22Rv1 (cell line): ENCODE measurements at regions not wholly inside any gene's neighbourhood (a gene's known extent, or its start where the extent isn't known, plus 50 kb on each side); places are given as distances from the start of the nearest gene placed in this dataset.

Experiments used
- H3K27ac ChIP-seq: fragments of 450-650 bp; 2 replicates; pipeline ENCODE4 v1.5.1; 2017
- ZFX ChIP-seq: fragments of 450-650 bp; IDR thresholded peaks from 2 replicates; pipeline ENCODE4 v1.6.1; 2017; ENCODE audit warnings: antibody characterized with exemption, borderline replicate concordance
- TF ChIP-seq, protein P1 (sequence below): fragments of 450-650 bp; IDR thresholded peaks from 2 replicates; pipeline ENCODE4 v1.5.1; 2017; ENCODE audit warnings: mild to moderate bottlenecking

DNA sequence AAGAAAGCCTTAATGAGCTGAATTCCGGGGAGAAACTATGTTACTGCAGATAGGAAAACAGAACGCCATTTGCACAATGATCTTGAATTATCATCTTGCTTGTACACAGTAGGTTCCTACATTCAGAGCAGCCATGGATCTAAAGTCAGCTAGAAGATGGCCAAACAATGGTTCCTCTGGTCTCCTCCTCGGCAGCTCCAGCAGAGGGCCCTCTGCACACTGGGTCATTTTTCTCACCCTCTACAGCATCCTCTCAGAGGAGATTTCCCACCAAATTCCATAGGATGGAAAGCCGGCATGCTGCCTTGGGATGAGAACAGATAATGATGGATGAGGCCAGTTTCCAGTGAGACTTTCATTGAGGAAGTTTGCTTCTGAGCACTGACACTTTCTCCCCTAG, 308.5 kb upstream of the NFE2L3 start:
- H3K27ac ChIP-seq: no peak overlapping the region
- no peak for TF ChIP-seq ZFX
- TF ChIP-seq, protein P1, sequence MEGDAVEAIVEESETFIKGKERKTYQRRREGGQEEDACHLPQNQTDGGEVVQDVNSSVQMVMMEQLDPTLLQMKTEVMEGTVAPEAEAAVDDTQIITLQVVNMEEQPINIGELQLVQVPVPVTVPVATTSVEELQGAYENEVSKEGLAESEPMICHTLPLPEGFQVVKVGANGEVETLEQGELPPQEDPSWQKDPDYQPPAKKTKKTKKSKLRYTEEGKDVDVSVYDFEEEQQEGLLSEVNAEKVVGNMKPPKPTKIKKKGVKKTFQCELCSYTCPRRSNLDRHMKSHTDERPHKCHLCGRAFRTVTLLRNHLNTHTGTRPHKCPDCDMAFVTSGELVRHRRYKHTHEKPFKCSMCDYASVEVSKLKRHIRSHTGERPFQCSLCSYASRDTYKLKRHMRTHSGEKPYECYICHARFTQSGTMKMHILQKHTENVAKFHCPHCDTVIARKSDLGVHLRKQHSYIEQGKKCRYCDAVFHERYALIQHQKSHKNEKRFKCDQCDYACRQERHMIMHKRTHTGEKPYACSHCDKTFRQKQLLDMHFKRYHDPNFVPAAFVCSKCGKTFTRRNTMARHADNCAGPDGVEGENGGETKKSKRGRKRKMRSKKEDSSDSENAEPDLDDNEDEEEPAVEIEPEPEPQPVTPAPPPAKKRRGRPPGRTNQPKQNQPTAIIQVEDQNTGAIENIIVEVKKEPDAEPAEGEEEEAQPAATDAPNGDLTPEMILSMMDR: peak; percentile 38

DNA sequence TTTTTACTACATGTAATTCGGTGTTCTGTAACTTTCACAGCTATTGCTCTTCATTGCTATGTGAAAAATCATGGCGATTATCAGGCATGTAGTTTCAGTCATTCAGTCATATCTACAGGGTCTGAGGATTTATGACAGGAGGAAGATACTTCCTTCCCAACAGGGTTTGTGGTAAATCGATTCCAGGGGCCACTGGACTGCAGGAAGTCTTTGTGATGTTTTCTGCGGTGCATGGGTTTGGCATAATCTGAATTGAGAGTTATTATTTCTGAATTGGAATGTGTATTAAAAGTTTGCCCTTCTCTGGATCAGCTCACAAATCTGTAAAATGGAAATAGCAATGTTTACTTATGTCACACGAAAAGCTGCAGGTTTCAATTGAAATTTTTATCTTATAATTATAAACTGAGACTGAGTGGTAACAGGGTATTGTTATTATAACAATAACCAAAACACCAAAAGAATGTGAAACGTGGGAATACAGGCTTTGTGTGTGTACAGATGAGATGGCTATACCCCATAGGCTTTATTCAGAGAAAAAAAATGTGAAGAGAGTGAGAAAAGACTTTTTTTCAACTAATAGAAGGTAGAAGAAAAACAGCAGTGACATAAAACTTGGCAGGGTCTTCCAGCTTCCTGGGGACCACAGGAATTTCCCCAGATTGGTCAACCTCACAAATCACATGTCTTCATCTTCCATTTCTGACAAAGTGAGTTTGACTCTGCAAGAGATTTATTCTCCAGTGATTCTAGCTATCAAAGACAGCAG, 307.7 kb upstream of the NFE2L3 start:
- no peak overlapping the region for H3K27ac ChIP-seq
- no peak for TF ChIP-seq ZFX
- TF ChIP-seq, protein P1: no peak

DNA sequence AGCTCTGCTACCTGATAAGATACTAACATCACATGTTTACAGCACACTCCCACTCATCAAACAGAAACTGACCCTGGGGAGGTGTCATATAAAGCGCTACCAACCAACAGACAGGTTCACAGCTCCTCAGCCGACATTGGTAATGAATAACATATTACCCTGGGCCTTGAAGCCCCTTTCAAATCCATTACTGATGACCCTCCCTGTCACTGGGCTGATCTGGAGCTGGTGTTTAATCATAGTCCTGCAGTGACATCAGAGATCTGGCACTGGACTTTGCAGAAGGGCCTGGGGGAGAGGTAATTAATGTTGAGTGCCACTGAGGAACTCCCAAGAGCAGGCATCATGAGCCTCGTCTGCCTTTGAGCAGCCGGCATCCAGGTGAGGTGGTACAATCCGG, 306.5 kb upstream of the NFE2L3 start:
- H3K27ac ChIP-seq: no peak overlapping the region
- no peak for TF ChIP-seq ZFX
- TF ChIP-seq, protein P1: no peak

DNA sequence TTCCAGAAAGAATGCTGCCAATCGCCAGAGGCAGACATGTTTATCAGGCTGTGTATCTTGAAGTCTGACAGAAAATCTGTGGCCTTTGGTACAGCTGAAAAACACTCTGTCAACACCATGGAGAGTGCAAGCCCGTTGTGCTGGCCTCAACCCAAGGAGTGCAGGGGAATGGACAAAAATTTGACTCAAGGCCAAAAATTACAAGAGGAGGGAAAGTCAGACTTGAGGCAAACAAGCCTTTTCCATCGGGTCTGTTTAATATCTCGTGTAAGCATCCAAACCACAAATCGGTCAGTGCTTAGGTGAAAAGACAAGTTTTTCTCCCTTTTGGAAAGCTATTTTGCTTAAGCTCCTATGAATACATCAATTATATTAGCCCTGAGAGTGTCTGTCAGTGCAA, 305.3 kb upstream of the NFE2L3 start:
- H3K27ac ChIP-seq: no peak overlapping the region
- TF ChIP-seq, protein P1: no peak
- no peak for TF ChIP-seq ZFX

DNA sequence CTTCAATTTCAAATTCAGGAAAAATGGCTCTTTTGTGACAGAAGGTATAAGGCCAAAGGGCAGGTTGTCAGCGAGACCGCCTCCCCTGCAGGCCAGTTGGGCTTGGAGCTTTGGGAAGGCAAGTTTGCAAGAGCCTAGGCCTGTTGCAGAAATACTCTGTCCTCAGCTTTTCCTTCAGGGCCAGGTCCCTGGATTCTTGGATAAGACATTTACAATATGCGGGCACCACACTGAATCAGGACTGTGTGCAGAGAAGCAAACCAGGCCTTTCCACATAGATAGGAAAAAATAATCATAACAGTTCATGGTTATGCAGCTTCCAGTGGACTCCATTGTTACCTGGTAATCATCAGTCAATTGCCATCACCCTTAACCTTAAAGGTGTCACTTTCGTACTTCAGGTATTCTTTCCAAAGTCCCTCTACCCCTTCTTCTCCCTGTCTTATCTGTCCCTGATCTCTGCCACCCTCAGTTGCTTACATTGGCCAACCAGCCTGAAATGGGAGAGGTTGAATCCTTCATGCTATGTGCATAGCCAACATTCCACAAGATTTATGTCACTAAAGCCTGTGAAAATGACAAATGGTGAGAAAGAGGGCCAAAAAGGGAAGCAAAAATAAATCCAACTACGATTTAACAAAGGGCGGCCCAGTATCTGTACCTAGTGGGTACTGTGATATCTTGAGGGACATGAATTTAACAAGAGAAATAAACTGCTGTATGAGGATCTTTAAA, 304.5 kb upstream of the NFE2L3 start:
- no peak overlapping the region for H3K27ac ChIP-seq
- TF ChIP-seq, protein P1: no peak
- TF ChIP-seq ZFX: no peak

DNA sequence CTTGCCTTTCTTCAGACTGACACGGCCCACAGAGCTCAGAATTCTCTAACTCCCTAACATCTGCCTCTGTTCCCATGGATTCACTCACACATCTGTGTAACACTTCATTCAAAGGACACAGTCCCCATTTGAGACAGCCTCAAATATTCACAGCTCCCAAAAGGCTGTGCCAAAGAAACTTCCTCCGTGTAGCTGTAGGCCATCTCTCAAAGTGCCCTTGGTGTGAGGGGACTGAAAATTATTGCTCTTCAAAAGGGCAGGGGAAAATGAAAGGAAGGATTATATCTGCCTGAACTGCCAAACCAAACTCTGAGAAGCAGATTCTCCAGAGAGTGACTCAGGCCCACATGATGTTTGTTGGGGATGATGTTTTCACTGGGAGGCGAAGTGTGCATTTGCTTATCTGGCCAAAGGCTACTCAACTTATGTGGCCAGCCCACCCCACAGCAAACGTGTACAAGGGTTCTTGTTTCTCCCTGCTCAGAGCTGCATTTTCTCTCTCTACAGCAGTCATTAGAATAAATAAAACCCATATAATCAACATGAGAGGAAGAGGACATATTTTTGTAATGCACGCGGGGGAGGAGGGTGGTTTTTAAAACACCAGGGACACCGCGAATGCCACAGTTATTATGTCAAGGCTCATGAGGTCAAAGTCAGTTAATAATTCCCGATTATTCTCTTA, 302.4 kb upstream of the NFE2L3 start:
- H3K27ac ChIP-seq: no peak overlapping the region
- no peak for TF ChIP-seq ZFX
- TF ChIP-seq, protein P1: no peak

DNA sequence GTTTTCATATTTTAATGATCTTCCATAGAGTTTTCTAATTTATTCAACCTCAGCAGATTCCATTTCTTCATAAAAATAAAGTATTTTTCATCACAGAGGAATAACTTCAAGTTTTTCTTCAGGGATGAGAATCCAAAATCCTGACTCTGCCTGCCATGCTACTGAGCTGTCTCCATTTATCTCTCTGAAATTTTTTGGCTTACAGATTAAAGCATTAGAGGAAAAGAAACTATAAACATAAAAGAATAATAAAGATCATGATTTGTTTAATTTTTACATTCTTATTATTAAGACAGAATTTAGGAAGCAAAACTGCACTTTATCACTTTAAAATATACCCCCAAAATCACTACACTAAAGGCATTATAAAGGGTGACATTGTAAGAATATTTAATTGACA, 301.8 kb upstream of the NFE2L3 start:
- no peak overlapping the region for H3K27ac ChIP-seq
- TF ChIP-seq, protein P1: no peak
- TF ChIP-seq ZFX: no peak
